ENCODE measurements at regions not wholly inside any gene's neighbourhood (a gene's known extent, or its start where the extent isn't known, plus 50 kb on each side); places are given as distances from the start of the nearest gene placed in this dataset.

DNA sequence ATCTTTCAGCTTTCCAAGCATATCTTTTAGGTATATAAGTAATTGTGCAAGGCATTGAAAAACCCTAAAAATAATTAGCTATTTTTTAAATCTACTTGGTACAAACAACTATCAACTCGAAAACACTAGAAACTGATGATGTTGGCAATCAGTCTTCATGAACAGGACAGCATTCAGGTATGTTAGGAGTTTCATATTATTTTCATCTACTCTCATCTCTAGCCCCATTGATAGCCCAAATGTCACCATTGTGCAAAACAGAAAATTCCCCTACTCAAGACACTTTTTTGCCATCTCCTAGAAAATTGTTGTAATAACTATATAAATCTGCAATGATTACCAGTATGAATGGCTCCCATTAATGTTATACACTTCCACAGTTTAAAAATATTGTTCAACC, 144.5 kb upstream of the KRAS start:
- TF ChIP-seq, protein P1, sequence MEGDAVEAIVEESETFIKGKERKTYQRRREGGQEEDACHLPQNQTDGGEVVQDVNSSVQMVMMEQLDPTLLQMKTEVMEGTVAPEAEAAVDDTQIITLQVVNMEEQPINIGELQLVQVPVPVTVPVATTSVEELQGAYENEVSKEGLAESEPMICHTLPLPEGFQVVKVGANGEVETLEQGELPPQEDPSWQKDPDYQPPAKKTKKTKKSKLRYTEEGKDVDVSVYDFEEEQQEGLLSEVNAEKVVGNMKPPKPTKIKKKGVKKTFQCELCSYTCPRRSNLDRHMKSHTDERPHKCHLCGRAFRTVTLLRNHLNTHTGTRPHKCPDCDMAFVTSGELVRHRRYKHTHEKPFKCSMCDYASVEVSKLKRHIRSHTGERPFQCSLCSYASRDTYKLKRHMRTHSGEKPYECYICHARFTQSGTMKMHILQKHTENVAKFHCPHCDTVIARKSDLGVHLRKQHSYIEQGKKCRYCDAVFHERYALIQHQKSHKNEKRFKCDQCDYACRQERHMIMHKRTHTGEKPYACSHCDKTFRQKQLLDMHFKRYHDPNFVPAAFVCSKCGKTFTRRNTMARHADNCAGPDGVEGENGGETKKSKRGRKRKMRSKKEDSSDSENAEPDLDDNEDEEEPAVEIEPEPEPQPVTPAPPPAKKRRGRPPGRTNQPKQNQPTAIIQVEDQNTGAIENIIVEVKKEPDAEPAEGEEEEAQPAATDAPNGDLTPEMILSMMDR (conservative IDR thresholded peaks at IDR 0.05) = no peak
- TF ChIP-seq ZFX (IDR thresholded peaks at IDR 0.05) = no peak
